Activated CD4-positive, alpha-beta T cell treated with anti-CD3 and anti-CD28 coated beads for 4 hours (primary cell): ENCODE measurements at regions not wholly inside any gene's neighbourhood (a gene's known extent, or its start where the extent isn't known, plus 50 kb on each side); places are given as distances from the start of the nearest gene placed in this dataset.
"Not testable (repeated sequence)": the region's sequence is repeated elsewhere in the genome, so short reads cannot be mapped to it uniquely, and the experiment has no call there.

Experiments
- DNase-seq, 2 donors: peaks; one replicate each; pipeline ENCODE4 v3.0.0-alpha.2; 2020

GRCh38 chr13:65470781-65471180, 1759.4 kb downstream of the PCDH9 start:
- no peak for DNase-seq

- no peak for DNase-seq
Measured at GRCh38 chr13:65468628-65469027, 1761.5 kb downstream of the PCDH9 start.

GRCh38 chr13:65461590-65461989, 1768.5 kb downstream of the PCDH9 start:
- DNase-seq, result no peak

GRCh38 chr13:65460136-65460535, 1770.0 kb downstream of the PCDH9 start:
- no peak for DNase-seq

- DNase-seq, result no peak
Measured at GRCh38 chr13:65456150-65456912, 1773.8 kb downstream of the PCDH9 start.

GRCh38 chr13:65454403-65454802, 1775.7 kb downstream of the PCDH9 start:
- no peak for DNase-seq

GRCh38 chr13:65453982-65454381, 1776.2 kb downstream of the PCDH9 start:
- no peak for DNase-seq

GRCh38 chr13:65445340-65445739, 1784.8 kb downstream of the PCDH9 start:
- no peak for DNase-seq

GRCh38 chr13:65435590-65435989, 1794.5 kb downstream of the PCDH9 start:
- no peak for DNase-seq

GRCh38 chr13:65417953-65418352, 1812.2 kb downstream of the PCDH9 start:
- no peak for DNase-seq

GRCh38 chr13:65416784-65417183, 1813.4 kb downstream of the PCDH9 start:
- DNase-seq, result no peak

- no peak for DNase-seq
Measured at GRCh38 chr13:65414187-65414586, 1815.9 kb downstream of the PCDH9 start.

- DNase-seq, result no peak
Measured at GRCh38 chr13:65411521-65411920, 1818.6 kb downstream of the PCDH9 start.

GRCh38 chr13:65410791-65411190, 1819.3 kb downstream of the PCDH9 start:
- no peak for DNase-seq

- no peak for DNase-seq
Measured at GRCh38 chr13:65401315-65401714, 1828.8 kb downstream of the PCDH9 start.

- no peak for DNase-seq
Measured at GRCh38 chr13:65400702-65401101, 1829.4 kb downstream of the PCDH9 start.

GRCh38 chr13:65387743-65388347, 1842.3 kb downstream of the PCDH9 start:
- DNase-seq, result no peak

- DNase-seq, result no peak
Measured at GRCh38 chr13:65378943-65379519, 1851.1 kb downstream of the PCDH9 start.

- DNase-seq, result no peak
Measured at GRCh38 chr13:65378484-65378883, 1851.7 kb downstream of the PCDH9 start.

GRCh38 chr13:65368832-65369231, 1861.3 kb downstream of the PCDH9 start:
- no peak for DNase-seq

- DNase-seq, result no peak
Measured at GRCh38 chr13:65353951-65354350, 1876.2 kb downstream of the PCDH9 start.

GRCh38 chr13:65353150-65353549, 1877.0 kb downstream of the PCDH9 start:
- not testable (repeated sequence) for DNase-seq

GRCh38 chr13:65347420-65348030, 1882.6 kb downstream of the PCDH9 start:
- DNase-seq, result no peak
